RWPE1 (cell line): ENCODE measurements at regions not wholly inside any gene's neighbourhood (a gene's known extent, or its start where the extent isn't known, plus 50 kb on each side); places are given as distances from the start of the nearest gene placed in this dataset.

Source experiments
- CTCF ChIA-PET: fragments of 350-600 bp; sonication (Branson Sonifier 250); formaldehyde crosslinking; extraction: SDS; loops from one replicate; lab custom pipeline; 2021; lab: Yijun Ruan, JAX
- POLR2A ChIA-PET: fragments of 400-600 bp; formaldehyde crosslinking; extraction: SDS; loops from one replicate; lab custom pipeline; 2020; ENCODE audit warnings: antibody characterized with exemption; ENCODE audit not compliant: low non-redundant PET; lab: Yijun Ruan, JAX
- DNase-seq: peaks from one replicate; pipeline ENCODE4 v3.0.0; 2012; ENCODE audit warnings: low spot score
- H3K27ac ChIP-seq: fragments of 450-650 bp; 2 replicates; pipeline ENCODE4 v1.5.1; 2017
- CTCF ChIP-seq: fragments of 450-650 bp; conservative IDR thresholded peaks from 2 replicates; pipeline ENCODE4 v1.5.1; 2017; ENCODE audit warnings: low read depth, mild to moderate bottlenecking

GRCh38 chr3:80997622-80998021, 763.8 kb downstream of the GBE1 start:
- ChIA-PET CTCF (no interaction called here), POLR2A (no interaction called here)
- DNase-seq = no peak
- no peak for TF ChIP-seq CTCF
- H3K27ac ChIP-seq = no peak overlapping the region

GRCh38 chr3:80994767-80995166, 766.7 kb downstream of the GBE1 start:
- POLR2A ChIA-PET = no interaction called here
- no peak for TF ChIP-seq CTCF
- CTCF ChIA-PET = no interaction called here
- H3K27ac ChIP-seq = no peak overlapping the region
- no peak for DNase-seq

- no peak for TF ChIP-seq CTCF
- POLR2A ChIA-PET = no interaction called here
- DNase-seq = no peak
- CTCF ChIA-PET = no interaction called here
- no peak overlapping the region for H3K27ac ChIP-seq
Measured at GRCh38 chr3:80994085-80994665, 767.3 kb downstream of the GBE1 start.

GRCh38 chr3:80993241-80993945, 768.1 kb downstream of the GBE1 start:
- ChIA-PET POLR2A (no interaction called here), CTCF (no interaction called here)
- TF ChIP-seq CTCF = no peak
- H3K27ac ChIP-seq = no peak overlapping the region
- no peak for DNase-seq

- ChIA-PET POLR2A (no interaction called here), CTCF (no interaction called here)
- H3K27ac ChIP-seq = no peak overlapping the region
- no peak for DNase-seq
- TF ChIP-seq CTCF = no peak
Measured at GRCh38 chr3:80983753-80984152, 777.7 kb downstream of the GBE1 start.

GRCh38 chr3:80978216-80978969, 783.1 kb downstream of the GBE1 start:
- no peak for DNase-seq
- ChIA-PET CTCF (no interaction called here), POLR2A (no interaction called here)

More at GRCh38 chr3:80978216-80978969, 783.1 kb downstream of the GBE1 start:
- H3K27ac ChIP-seq = no peak overlapping the region
- TF ChIP-seq CTCF = no peak
